Suprapubic skin (tissue), 4 donors: ENCODE measurements at regions not wholly inside any gene's neighbourhood (a gene's known extent, or its start where the extent isn't known, plus 50 kb on each side); places are given as distances from the start of the nearest gene placed in this dataset.
A peak's percentile ranks its signal among the peaks of the same experiment; 100 is the strongest.

Experiments used
- DNase-seq, 2 donors: peaks; one replicate each; pipeline ENCODE4 v3.0.0-alpha.2; 2019; ENCODE audit warnings: low spot score in 2 of 2
- H3K27ac ChIP-seq: fragments of 200-600 bp; sonication (generic); one replicate; pipeline ENCODE4 v1.5.1; 2019
- H3K27me3 ChIP-seq: fragments of 200-600 bp; sonication (generic); one replicate; pipeline ENCODE4 v1.5.1; 2019
- H3K36me3 ChIP-seq: fragments of 200-600 bp; sonication (generic); one replicate; pipeline ENCODE4 v1.5.1; 2019
- H3K4me1 ChIP-seq: fragments of 200-600 bp; sonication (generic); one replicate; pipeline ENCODE4 v1.5.1; 2019
- H3K4me3 ChIP-seq: fragments of 200-600 bp; sonication (generic); one replicate; pipeline ENCODE4 v1.5.1; 2019; ENCODE audit warnings: mild to moderate bottlenecking
- H3K9me3 ChIP-seq: fragments of 200-600 bp; sonication (generic); one replicate; pipeline ENCODE4 v1.5.1; 2019
- EP300 ChIP-seq: sonication (generic); formaldehyde crosslinking; IDR thresholded peaks from one replicate; pipeline ENCODE4 v1.6.1; 2017; ENCODE audit warnings: antibody characterized with exemption
- POLR2A ChIP-seq, 2 donors: fragments of 450-650 bp; IDR thresholded peaks; one replicate each; pipeline ENCODE4 v1.6.1; 2017; ENCODE audit warnings: antibody characterized with exemption in 2 of 2, mild to moderate bottlenecking in 2 of 2, moderate library complexity in 2 of 2
- POLR2AphosphoS5 ChIP-seq, 3 donors: sonication (generic); formaldehyde crosslinking; IDR thresholded peaks; one replicate each; pipeline ENCODE4 v1.6.1; 2017; ENCODE audit warnings: antibody characterized with exemption in 3 of 3
- WGBS: methylation state at CpG from one replicate; pipeline ENCODE4 v1.1.5; 2018; 5-methylcytosine and 5-hydroxymethylcytosine counted together
- TF ChIP-seq, protein P1 (sequence below), 2 donors: fragments of 200-600 bp in 1 of 2; fragments of 450-650 bp in 1 of 2; sonication (generic) in 1 of 2; IDR thresholded peaks; one replicate each; pipeline ENCODE4 v1.5.1; 2016 to 2019; ENCODE audit warnings: antibody characterized with exemption in 2 of 2, mild to moderate bottlenecking in 1 of 2, moderate library complexity in 1 of 2

DNA sequence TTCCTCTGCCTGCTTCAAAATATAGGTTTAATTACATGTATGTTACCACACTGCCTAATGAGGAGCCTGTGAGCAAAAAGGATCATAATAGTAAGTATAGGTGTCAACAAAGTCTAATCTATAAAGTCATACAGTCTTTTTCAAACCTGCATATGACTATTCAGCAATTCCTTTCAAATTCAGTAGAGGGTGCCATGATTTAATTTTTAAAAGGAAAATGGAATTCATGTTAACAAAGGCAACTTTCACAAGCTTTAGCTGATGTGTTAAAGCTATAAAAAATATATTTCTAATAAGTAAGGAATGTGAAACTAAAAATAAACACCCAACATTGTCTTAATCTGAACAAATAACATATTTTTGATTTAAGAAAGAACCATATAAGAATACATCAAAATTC is 52.1 kb downstream of the MPP7 start:
- H3K27me3 ChIP-seq: no peaks in the 10 kb centered on the region
- no peak overlapping the region for H3K27ac ChIP-seq
- H3K4me3 ChIP-seq: no peak overlapping the region
- DNase-seq: no peak
- H3K36me3 ChIP-seq: no peaks in the 10 kb centered on the region
- peaks cover 28% of the 10 kb centered on the region for H3K4me1 ChIP-seq
- no peaks in the 10 kb centered on the region for H3K9me3 ChIP-seq
- TF ChIP-seq POLR2AphosphoS5 (IDR thresholded peaks at IDR 0.05) (no peak), EP300 (no peak), POLR2A (IDR thresholded peaks at IDR 0.05) (no peak)
- TF ChIP-seq, protein P1, sequence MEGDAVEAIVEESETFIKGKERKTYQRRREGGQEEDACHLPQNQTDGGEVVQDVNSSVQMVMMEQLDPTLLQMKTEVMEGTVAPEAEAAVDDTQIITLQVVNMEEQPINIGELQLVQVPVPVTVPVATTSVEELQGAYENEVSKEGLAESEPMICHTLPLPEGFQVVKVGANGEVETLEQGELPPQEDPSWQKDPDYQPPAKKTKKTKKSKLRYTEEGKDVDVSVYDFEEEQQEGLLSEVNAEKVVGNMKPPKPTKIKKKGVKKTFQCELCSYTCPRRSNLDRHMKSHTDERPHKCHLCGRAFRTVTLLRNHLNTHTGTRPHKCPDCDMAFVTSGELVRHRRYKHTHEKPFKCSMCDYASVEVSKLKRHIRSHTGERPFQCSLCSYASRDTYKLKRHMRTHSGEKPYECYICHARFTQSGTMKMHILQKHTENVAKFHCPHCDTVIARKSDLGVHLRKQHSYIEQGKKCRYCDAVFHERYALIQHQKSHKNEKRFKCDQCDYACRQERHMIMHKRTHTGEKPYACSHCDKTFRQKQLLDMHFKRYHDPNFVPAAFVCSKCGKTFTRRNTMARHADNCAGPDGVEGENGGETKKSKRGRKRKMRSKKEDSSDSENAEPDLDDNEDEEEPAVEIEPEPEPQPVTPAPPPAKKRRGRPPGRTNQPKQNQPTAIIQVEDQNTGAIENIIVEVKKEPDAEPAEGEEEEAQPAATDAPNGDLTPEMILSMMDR (IDR thresholded peaks at IDR 0.05): peak in 1 of 2 donors; percentile 35

DNA sequence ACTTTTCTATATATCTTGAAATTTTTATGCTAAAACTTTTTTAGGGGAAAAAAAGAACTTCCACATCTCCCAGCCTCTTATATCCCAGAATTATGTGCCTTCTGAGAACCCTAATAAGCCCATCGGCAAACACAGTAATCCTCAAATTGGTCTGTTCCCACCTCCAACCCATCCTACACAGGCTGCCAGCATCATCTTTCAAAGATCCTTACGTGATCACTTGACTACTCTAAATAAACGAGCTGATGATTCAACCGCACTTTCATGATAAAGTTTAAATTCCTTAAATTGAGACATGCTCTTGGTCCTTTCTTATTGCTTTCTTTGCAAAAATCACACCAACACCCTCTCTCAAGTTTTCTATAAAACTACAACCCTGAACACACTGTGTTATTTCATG is 52.5 kb downstream of the MPP7 start:
- H3K4me1 ChIP-seq: peaks cover 27% of the 10 kb centered on the region
- DNase-seq: no peak
- H3K36me3 ChIP-seq: no peaks in the 10 kb centered on the region
- TF ChIP-seq POLR2A (IDR thresholded peaks at IDR 0.05): no peak
- H3K27ac ChIP-seq: no peak overlapping the region
- H3K9me3 ChIP-seq: no peaks in the 10 kb centered on the region
- no peak overlapping the region for H3K4me3 ChIP-seq
- H3K27me3 ChIP-seq: no peaks in the 10 kb centered on the region
- WGBS: 80% methylated on average over 4 of the region's 4 CpGs

DNA sequence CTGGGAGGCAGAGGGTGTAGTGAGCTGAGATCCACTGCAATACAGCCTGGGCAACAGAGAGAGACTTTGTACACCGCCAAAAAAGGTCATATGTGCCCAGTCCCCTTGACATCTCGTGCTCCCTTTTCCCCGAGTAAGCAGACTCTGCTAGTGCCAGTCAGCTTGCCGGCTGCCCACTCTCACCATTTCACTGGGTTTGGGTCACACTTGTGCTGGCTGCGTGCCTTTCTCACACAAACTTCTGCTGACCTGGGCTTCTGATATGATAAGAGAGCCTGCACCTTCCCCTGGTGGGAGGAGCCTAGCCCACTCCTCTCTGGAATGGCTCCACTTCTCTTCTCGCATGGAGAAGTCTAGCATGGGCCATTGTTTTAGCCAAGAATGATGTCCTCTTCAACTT is 53.4 kb downstream of the MPP7 start:
- Histone ChIP-seq H3K36me3 (no peaks in the 10 kb centered on the region), H3K4me3 (no peak overlapping the region), H3K9me3 (no peaks in the 10 kb centered on the region), H3K27ac (no peak overlapping the region), H3K4me1 (peaks cover 20% of the 10 kb centered on the region), H3K27me3 (no peaks in the 10 kb centered on the region)
- WGBS: 82% methylated on average over 6 of the region's 6 CpGs
- DNase-seq: no peak
- TF ChIP-seq POLR2AphosphoS5 (IDR thresholded peaks at IDR 0.05): no peak
- TF ChIP-seq POLR2A (IDR thresholded peaks at IDR 0.05): no peak
- TF ChIP-seq, protein P1 (IDR thresholded peaks at IDR 0.05): no peak
- no peak for TF ChIP-seq EP300

DNA sequence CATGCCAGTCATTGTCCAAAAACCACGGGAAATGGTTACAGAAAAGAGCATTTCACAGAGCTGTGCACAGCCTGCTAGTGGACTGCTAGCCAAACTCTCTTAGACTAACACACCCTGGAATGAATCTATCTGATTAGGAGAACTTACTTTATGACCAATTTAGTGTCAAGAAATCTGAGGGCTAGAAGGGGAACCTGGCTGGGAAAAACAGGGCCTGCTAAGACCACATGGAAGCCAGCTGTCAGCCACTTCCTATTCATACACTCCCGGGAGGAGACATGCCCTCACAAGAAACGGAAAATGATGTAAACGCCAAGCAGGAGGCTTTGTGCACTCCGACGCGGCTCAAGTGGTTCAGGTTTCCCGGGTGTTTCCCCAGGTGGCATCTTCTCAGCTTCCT is 54.8 kb downstream of the MPP7 start:
- H3K27ac ChIP-seq: peak overlapping the region; percentile 32
- DNase-seq: no peak
- no peaks in the 10 kb centered on the region for H3K27me3 ChIP-seq
- no peaks in the 10 kb centered on the region for H3K9me3 ChIP-seq
- peaks cover 8% of the 10 kb centered on the region for H3K4me1 ChIP-seq
- H3K4me3 ChIP-seq: no peak overlapping the region
- 12% methylated on average over 8 of the region's 8 CpGs for WGBS
- TF ChIP-seq POLR2AphosphoS5 (IDR thresholded peaks at IDR 0.05): no peak
- no peak for TF ChIP-seq EP300
- TF ChIP-seq, protein P1 (IDR thresholded peaks at IDR 0.05): no peak
- no peak for TF ChIP-seq POLR2A (IDR thresholded peaks at IDR 0.05)
- H3K36me3 ChIP-seq: no peaks in the 10 kb centered on the region

DNA sequence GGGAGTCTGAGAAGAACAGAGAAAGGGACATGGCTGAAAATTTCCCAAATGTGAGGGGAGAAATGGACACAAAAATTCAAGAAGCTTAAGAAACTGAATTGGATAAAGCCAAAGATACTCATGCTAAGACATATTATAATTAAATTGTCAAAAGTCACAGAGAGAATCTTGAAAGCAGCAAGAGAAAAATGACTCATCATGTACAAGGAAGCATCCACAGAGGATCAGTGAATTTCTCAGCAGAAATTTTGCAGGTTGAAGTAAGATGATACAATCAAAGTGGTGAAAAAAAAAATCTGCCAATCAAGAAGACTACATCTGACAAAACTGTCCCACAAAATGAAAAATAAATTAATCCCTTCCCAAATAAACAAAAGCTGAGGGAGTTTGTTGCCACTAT is 56.8 kb downstream of the MPP7 start:
- TF ChIP-seq POLR2AphosphoS5 (IDR thresholded peaks at IDR 0.05) (no peak), EP300 (no peak), POLR2A (IDR thresholded peaks at IDR 0.05) (no peak)
- TF ChIP-seq, protein P1 (IDR thresholded peaks at IDR 0.05): no peak
- Histone ChIP-seq H3K4me3 (no peak overlapping the region), H3K4me1 (peaks cover 11% of the 10 kb centered on the region), H3K9me3 (no peaks in the 10 kb centered on the region), H3K27ac (no peak overlapping the region), H3K27me3 (no peaks in the 10 kb centered on the region), H3K36me3 (no peaks in the 10 kb centered on the region)
- no peak for DNase-seq

DNA sequence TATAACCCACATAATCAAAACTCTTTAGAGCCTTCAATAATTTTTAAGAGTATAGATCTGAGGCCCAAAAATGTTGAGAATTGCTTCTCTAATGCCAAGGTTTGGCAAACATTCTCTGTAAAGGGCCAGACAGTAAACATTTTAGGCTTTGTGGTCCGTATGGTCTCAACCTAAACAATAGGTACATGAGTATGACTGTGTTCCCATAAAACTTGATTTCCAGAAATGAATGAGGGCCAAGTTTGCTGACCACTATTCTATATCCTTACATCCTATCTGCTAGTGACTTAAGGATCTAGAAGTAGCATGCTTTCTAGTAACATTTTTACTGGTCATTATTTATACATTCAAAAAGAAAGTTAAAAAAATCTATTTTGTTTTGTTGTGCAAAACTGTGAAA is 58.9 kb downstream of the MPP7 start:
- TF ChIP-seq, protein P1 (IDR thresholded peaks at IDR 0.05): no peak
- TF ChIP-seq POLR2AphosphoS5 (IDR thresholded peaks at IDR 0.05) (no peak), POLR2A (IDR thresholded peaks at IDR 0.05) (no peak), EP300 (no peak)
- 79% methylated on average over 1 of the region's 1 CpG for WGBS
- no peaks in the 10 kb centered on the region for H3K27me3 ChIP-seq
- no peak overlapping the region for H3K27ac ChIP-seq
- peaks cover 11% of the 10 kb centered on the region for H3K4me1 ChIP-seq
- no peaks in the 10 kb centered on the region for H3K36me3 ChIP-seq
- no peaks in the 10 kb centered on the region for H3K9me3 ChIP-seq
- H3K4me3 ChIP-seq: no peak overlapping the region
- DNase-seq: no peak
